GM18508 (cell line): ENCODE measurements at regions not wholly inside any gene's neighbourhood (a gene's known extent, or its start where the extent isn't known, plus 50 kb on each side); places are given as distances from the start of the nearest gene placed in this dataset.
"Not testable (repeated sequence)": the region's sequence is repeated elsewhere in the genome, so short reads cannot be mapped to it uniquely, and the experiment has no call there.

ENCODE experiments used
- ATAC-seq: cut with Tn5 transposase; IDR thresholded peaks from one replicate; pipeline ENCODE4 v1.9.1; 2021; ENCODE audit warnings: moderate number of reproducible peaks; ENCODE audit not compliant: insufficient read depth, unreplicated experiment

- no peak for ATAC-seq
These were observed 95.5 kb upstream of the C1QTNF7 start for GRCh38 chr4:15332377-15332776.

- no peak for ATAC-seq
These were observed 93.9 kb upstream of the C1QTNF7 start for GRCh38 chr4:15333692-15334633.

- ATAC-seq, result no peak
These were observed 91.2 kb upstream of the C1QTNF7 start for GRCh38 chr4:15336410-15337167.

GRCh38 chr4:15337168-15337657, 90.6 kb upstream of the C1QTNF7 start:
- not testable (repeated sequence) for ATAC-seq

GRCh38 chr4:15339737-15340136, 88.1 kb upstream of the C1QTNF7 start:
- no peak for ATAC-seq

GRCh38 chr4:15340332-15340731, 87.5 kb upstream of the C1QTNF7 start:
- ATAC-seq, result no peak

- ATAC-seq, result no peak
These were observed 86.7 kb upstream of the C1QTNF7 start for GRCh38 chr4:15340902-15341732.

- ATAC-seq, result no peak
These were observed 86.0 kb upstream of the C1QTNF7 start for GRCh38 chr4:15341733-15342300.

GRCh38 chr4:15343000-15343399, 84.8 kb upstream of the C1QTNF7 start:
- no peak for ATAC-seq

GRCh38 chr4:15343581-15343980, 84.3 kb upstream of the C1QTNF7 start:
- ATAC-seq, result no peak

GRCh38 chr4:15344041-15344440, 83.8 kb upstream of the C1QTNF7 start:
- ATAC-seq, result no peak

- no peak for ATAC-seq
These were observed 82.7 kb upstream of the C1QTNF7 start for GRCh38 chr4:15345134-15345533.

- no peak for ATAC-seq
These were observed 79.6 kb upstream of the C1QTNF7 start for GRCh38 chr4:15348236-15348635.

GRCh38 chr4:15348695-15349094, 79.1 kb upstream of the C1QTNF7 start:
- ATAC-seq, result no peak

- ATAC-seq, result no peak
These were observed 78.3 kb upstream of the C1QTNF7 start for GRCh38 chr4:15349531-15349935.

GRCh38 chr4:15349965-15350364, 77.9 kb upstream of the C1QTNF7 start:
- no peak for ATAC-seq

GRCh38 chr4:15352524-15352923, 75.3 kb upstream of the C1QTNF7 start:
- ATAC-seq, result no peak

- ATAC-seq, result no peak
These were observed 74.6 kb upstream of the C1QTNF7 start for GRCh38 chr4:15353207-15353606.

GRCh38 chr4:15354371-15355297, 73.2 kb upstream of the C1QTNF7 start:
- ATAC-seq, result no peak
